SK-N-MC (cell line): ENCODE measurements at regions not wholly inside any gene's neighbourhood (a gene's known extent, or its start where the extent isn't known, plus 50 kb on each side); places are given as distances from the start of the nearest gene placed in this dataset.

Experiments used
- DNase-seq: peaks from one replicate; pipeline ENCODE4 v3.0.0-alpha.2; 2011; ENCODE audit warnings: low read depth, low spot score
- H3K27ac ChIP-seq: fragments of 200-600 bp; sonication (generic); 2 replicates; pipeline ENCODE4 v1.5.1; 2016; ENCODE audit warnings: mixed run types
- H3K36me3 ChIP-seq: fragments of 200-600 bp; sonication (generic); 2 replicates; pipeline ENCODE4 v1.6.1; 2017; ENCODE audit warnings: antibody characterized with exemption, low read length, mixed read lengths; ENCODE audit not compliant: insufficient read depth
- H3K4me3 ChIP-seq: fragments of 200-600 bp; sonication (generic); 2 replicates; pipeline ENCODE4 v1.5.1; 2016
- H3K9ac ChIP-seq: fragments of 200-600 bp; sonication (generic); 2 replicates; pipeline ENCODE4 v1.8.0; 2017; ENCODE audit warnings: mixed run types, mixed read lengths; ENCODE audit not compliant: insufficient read length
- H3K9me3 ChIP-seq: fragments of 200-600 bp; sonication (generic); 2 replicates; pipeline ENCODE4 v1.6.1; 2017; ENCODE audit warnings: low read depth, mild to moderate bottlenecking, antibody characterized with exemption, low read length, moderate library complexity, mixed read lengths
- EZH2 ChIP-seq: fragments of 200-600 bp; sonication (generic); IDR thresholded peaks from one replicate; pipeline ENCODE4 v1.6.1; 2017; ENCODE audit warnings: antibody characterized with exemption
- FOXP2 ChIP-seq: optimal IDR thresholded peaks from 2 replicates; pipeline ENCODE3; 2011; ENCODE audit warnings: mild to moderate bottlenecking, moderate library complexity; ENCODE audit not compliant: insufficient read depth; ENCODE audit errors: extremely low read length, control extremely low read depth
- POLR2AphosphoS5 ChIP-seq: IDR thresholded peaks from 2 replicates; pipeline ENCODE4 v1.6.1; 2012; ENCODE audit warnings: mild to moderate bottlenecking, low read depth, low read length, borderline replicate concordance

- Histone ChIP-seq H3K27ac (no peak overlapping the region), H3K9ac (no peak overlapping the region), H3K36me3 (no peaks in the 10 kb centered on the region), H3K4me3 (no peak overlapping the region), H3K9me3 (no peaks in the 10 kb centered on the region)
- no peak for DNase-seq
- TF ChIP-seq FOXP2 (no peak), POLR2AphosphoS5 (no peak), EZH2 (no peak)
These were observed 328.2 kb upstream of the LRATD1 start for GRCh38 chr2:14304326-14304725.

GRCh38 chr2:14306268-14306861 lies 326.2 kb upstream of the LRATD1 start:
- DNase-seq: no peak
- Histone ChIP-seq H3K4me3 (no peak overlapping the region), H3K9me3 (no peaks in the 10 kb centered on the region), H3K27ac (no peak overlapping the region), H3K36me3 (no peaks in the 10 kb centered on the region), H3K9ac (no peak overlapping the region)
- TF ChIP-seq FOXP2: no peak
- TF ChIP-seq EZH2: no peak

GRCh38 chr2:14313341-14313740 lies 319.2 kb upstream of the LRATD1 start:
- H3K27ac ChIP-seq: peak overlapping the region; percentile 91

GRCh38 chr2:14316594-14316993 lies 315.9 kb upstream of the LRATD1 start:
- no peak overlapping the region for H3K4me3 ChIP-seq
- no peak for DNase-seq
- H3K27ac ChIP-seq: no peak overlapping the region
- no peaks in the 10 kb centered on the region for H3K36me3 ChIP-seq
- no peaks in the 10 kb centered on the region for H3K9me3 ChIP-seq
- H3K9ac ChIP-seq: no peak overlapping the region
- TF ChIP-seq POLR2AphosphoS5 (no peak), FOXP2 (no peak), EZH2 (no peak)

More at GRCh38 chr2:14313341-14313740, 319.2 kb upstream of the LRATD1 start:
- TF ChIP-seq EZH2 (no peak), POLR2AphosphoS5 (no peak), FOXP2 (no peak)
- Histone ChIP-seq H3K36me3 (no peaks in the 10 kb centered on the region), H3K9me3 (no peaks in the 10 kb centered on the region), H3K4me3 (peak overlapping the region; percentile 64), H3K9ac (peak overlapping the region; percentile 19)
- peak; percentile 60 for DNase-seq

- no peaks in the 10 kb centered on the region for H3K36me3 ChIP-seq
- no peak overlapping the region for H3K4me3 ChIP-seq
- TF ChIP-seq POLR2AphosphoS5: no peak
- no peak for TF ChIP-seq FOXP2
- TF ChIP-seq EZH2: no peak
- H3K9ac ChIP-seq: no peak overlapping the region
- H3K9me3 ChIP-seq: no peaks in the 10 kb centered on the region
- H3K27ac ChIP-seq: no peak overlapping the region
- DNase-seq: no peak
These were observed 311.2 kb upstream of the LRATD1 start for GRCh38 chr2:14321357-14321756.

- H3K9ac ChIP-seq: no peak overlapping the region
- no peak for DNase-seq
- no peaks in the 10 kb centered on the region for H3K9me3 ChIP-seq
- no peaks in the 10 kb centered on the region for H3K36me3 ChIP-seq
- TF ChIP-seq POLR2AphosphoS5 (no peak), EZH2 (no peak), FOXP2 (no peak)
- no peak overlapping the region for H3K4me3 ChIP-seq
- H3K27ac ChIP-seq: no peak overlapping the region
These were observed 310.2 kb upstream of the LRATD1 start for GRCh38 chr2:14322306-14322705.

GRCh38 chr2:14324308-14324707 lies 308.2 kb upstream of the LRATD1 start:
- Histone ChIP-seq H3K27ac (no peak overlapping the region), H3K9ac (no peak overlapping the region), H3K4me3 (no peak overlapping the region), H3K9me3 (no peaks in the 10 kb centered on the region), H3K36me3 (no peaks in the 10 kb centered on the region)
- no peak for DNase-seq
- no peak for TF ChIP-seq FOXP2
- no peak for TF ChIP-seq POLR2AphosphoS5
- TF ChIP-seq EZH2: no peak

GRCh38 chr2:14330884-14331283 lies 301.6 kb upstream of the LRATD1 start:
- H3K9me3 ChIP-seq: no peaks in the 10 kb centered on the region
- TF ChIP-seq POLR2AphosphoS5 (no peak), FOXP2 (no peak), EZH2 (no peak)

More at GRCh38 chr2:14330884-14331283, 301.6 kb upstream of the LRATD1 start:
- no peak overlapping the region for H3K9ac ChIP-seq
- H3K27ac ChIP-seq: no peak overlapping the region
- H3K4me3 ChIP-seq: no peak overlapping the region
- no peaks in the 10 kb centered on the region for H3K36me3 ChIP-seq
- no peak for DNase-seq
